HG03060 (cell line): ENCODE measurements at regions not wholly inside any gene's neighbourhood (a gene's known extent, or its start where the extent isn't known, plus 50 kb on each side); places are given as distances from the start of the nearest gene placed in this dataset.
"Not testable (repeated sequence)": the region's sequence is repeated elsewhere in the genome, so short reads cannot be mapped to it uniquely, and the experiment has no call there.

Source experiments
- ATAC-seq: cut with Tn5 transposase; IDR thresholded peaks from one replicate; pipeline ENCODE4 v1.9.1; 2021; ENCODE audit warnings: low read depth, moderate number of reproducible peaks; ENCODE audit not compliant: unreplicated experiment

DNA sequence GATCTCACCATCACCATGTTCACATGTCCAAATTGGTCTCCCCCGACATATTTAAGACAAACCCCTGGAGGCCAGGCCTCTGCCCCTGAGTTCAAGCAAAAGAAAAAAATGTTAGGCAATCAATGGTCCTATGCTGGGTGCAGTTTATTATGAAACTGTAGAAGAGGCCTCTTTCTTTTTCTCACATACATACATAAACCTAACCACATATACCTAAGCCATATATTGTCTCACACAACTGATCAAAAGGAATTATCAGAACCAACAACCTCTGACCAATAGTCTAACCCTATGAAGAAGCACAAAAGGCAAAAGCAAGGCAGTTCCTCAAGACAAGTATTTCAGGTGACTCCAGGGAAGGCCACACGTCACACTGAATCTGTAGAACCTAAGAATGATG, 49.9 kb downstream of the ILRUN start:
- no peak for ATAC-seq

DNA sequence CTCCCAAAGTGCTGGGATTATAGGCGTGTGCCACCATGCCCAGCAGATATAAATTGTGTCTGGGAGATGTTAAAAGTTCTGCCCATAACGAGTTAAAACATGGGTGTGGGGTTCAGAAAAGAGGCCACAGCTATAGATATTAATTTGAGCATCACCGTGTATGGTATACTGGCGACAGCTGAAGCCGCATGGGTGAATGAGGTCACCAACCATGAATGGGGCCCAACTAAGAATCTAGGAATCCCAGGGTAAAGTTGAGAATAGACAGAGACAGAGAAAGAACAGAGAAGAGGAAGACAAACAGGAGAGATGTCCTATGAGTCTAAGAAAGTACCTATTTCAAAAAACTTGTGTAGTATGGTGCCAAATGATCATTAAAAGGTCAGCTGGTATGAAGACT, 50.9 kb downstream of the ILRUN start:
- no peak for ATAC-seq

DNA sequence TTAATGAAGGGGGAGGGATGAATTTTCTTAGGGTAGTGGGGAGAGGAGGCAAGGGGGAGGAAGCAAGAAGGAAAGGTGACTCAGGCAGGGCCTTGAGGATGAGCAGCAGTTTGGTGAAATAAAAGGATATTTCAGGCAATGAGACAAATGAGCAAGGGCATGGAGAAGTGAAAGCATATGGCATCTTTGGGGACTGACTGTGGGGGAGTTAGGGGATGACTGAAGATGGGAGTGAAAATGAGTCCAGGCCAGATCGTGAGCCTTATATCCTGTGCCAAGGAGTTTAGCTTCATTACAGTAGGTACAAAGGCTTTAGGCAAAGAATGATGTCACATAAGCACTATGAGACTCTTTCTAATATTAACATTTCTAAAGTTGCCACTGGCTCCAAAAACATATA, 51.9 kb downstream of the ILRUN start:
- no peak for ATAC-seq

DNA sequence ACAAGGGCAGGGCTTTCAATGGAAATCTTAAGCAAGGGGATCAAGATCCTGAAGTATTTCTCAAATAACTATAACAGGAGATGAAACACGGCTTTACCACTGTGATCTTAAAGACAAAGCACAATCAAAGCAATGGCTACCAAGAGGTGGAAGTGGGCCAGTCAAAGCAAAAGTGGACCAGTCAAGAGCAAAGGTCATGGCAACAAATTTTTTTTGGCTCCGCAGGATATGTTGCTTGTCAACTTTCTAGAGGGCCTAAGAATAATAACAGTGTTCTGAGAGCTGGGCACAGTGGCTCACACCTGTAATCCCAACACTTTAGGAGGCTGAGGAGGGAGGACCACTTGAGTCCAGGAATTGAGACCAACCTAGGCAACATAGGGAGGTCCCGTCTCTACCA, 54.1 kb downstream of the ILRUN start:
- ATAC-seq = no peak

DNA sequence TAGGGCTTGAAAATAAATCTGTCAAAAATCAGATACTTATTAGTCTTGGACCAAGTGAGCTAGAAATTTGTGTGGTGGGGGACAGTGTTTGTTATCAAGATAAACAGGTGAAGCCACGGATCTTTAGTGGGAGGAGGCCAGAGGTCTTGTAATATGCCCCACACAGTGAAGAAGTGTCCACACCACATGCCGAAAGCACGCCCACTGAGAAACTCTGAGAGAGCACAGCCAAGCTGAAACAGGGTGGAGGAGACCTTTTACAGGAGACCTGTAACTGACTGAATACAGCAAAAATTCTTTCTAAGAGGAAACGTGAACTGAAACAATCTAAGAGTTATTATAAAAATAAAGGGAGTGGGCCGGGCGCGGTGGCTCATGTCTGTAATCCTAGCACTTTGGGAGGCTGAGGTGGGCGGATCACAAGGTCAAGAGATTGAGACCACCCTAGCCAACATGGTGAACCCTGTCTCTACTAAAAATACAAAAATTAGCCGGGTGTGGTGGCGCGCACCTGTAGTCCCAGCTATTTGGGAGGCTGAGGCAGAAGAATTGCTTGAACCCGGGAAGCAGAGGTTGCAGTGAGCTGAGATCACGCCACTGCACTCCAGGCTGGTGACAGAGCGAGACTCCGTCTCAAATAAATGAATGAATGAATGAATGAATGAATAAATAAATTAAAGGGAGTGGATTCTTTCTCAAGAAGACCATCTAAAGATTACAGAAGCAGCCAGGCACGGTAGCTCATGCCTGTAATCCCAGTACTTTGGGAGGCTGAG, 56.3 kb downstream of the ILRUN start:
- not testable (repeated sequence) for ATAC-seq

DNA sequence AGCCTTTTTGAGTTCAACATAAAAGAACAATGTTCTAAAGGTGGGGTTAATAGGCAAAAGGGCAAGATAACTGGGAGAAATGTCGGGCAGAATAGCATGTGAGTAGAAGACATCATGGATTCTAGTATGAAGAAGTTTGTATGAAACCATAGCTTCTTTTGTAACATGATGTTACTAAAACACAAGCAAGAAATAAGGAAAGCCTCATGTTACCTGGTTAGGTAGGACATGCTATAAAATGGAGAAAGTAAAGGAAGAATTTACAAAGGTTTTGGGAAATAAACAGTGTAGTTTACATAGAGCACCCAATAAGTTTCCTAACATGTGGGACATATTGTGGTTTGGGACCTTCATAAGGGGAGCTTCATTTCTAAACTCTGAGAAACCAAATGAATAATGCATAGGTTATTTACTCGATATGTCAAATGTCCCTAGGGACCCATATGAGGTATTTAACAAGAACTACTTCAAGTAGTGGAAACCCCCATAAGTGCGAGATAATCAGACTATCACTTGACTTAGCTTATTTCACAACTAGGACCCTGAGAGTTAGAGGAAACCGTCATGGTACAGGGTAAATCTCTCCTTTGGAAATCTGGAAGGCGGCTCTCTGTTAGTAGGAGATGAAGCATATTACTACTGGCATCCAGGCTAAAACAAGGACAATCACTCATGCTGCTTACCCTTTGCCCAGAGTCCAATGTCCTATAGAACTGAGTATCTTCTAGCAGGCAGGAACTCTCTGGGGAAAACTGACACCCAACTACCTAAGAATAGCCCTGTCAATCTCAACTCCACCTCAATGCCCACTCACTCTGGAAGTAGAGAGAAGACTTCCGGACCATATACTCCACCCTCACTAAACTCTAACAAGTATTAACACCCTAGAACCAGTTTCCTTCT, 57.5 kb downstream of the ILRUN start:
- ATAC-seq = peak; percentile 63

DNA sequence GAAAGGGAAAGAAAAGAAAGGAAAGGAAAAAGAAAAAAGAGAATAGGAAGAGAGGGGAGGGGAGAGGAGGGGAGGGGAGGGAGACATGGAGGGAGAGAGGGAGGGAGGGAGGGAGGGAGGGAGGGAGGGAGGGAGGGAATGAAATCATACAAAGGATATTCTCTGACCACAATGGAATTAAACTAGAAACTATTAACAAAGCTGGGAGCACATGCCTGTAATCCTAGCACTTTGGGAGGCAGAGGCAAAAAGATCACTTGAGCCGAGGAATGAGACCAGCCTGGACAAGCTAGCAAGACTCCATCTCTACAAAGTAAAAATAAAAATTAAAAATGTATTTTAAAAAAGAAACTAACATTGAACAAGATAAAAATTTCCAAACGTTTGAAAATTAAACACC, 62.8 kb downstream of the ILRUN start:
- no peak for ATAC-seq

DNA sequence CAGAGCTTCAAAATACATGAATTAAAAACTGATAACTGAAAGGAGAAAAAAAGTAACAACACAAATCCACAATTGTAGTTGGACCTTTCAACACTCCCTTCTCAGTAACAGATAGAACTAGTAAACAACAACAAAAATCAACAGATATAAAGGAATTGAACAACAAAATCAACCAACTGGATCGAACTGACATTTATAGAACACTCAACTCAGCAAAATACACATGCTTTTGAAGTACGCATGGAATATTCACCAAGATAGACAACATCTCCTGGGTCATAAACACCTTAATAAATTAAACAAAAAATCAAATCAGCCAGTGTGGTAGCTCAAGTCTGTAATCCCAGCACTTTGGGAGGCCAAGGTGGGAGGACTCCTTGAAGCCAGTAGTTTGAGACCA, 63.3 kb downstream of the ILRUN start:
- ATAC-seq = no peak

DNA sequence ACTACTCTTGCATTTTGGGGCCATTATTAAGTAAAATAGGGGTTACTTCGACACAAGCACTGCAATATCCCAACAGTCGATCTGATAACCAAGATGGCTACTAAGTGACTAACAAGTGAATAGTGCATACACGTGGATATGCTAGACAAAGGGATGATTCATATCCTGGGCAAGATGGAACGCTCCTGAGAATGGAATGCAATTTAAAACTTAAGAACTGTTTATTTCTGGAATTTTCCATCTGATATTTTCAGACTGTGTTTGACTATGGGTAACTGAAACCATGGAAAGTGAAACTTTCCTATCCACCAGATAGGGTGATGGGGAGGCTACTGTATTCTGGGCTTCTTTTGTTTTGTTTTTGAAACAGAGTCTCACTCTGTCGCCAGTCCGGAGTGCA, 66.5 kb downstream of the ILRUN start:
- no peak for ATAC-seq

DNA sequence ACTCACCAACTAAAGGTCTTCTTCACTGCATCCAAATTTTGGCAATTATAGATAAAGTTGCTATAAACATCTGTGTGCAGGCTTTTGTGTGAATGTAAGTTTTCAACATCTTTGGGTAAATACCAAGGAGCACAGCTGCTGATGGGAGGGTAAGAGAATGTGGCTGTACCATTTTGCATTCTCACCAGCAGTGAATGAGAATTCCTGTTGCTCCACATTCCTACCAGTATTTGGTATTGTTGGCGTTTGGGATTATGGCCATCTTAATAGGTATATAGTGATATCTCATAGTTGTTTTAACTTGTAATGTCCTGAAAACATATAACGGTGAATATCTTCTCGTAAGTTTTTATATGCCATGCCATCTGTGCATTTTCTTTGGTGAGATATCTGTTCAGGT, 69.3 kb downstream of the ILRUN start:
- ATAC-seq = no peak

DNA sequence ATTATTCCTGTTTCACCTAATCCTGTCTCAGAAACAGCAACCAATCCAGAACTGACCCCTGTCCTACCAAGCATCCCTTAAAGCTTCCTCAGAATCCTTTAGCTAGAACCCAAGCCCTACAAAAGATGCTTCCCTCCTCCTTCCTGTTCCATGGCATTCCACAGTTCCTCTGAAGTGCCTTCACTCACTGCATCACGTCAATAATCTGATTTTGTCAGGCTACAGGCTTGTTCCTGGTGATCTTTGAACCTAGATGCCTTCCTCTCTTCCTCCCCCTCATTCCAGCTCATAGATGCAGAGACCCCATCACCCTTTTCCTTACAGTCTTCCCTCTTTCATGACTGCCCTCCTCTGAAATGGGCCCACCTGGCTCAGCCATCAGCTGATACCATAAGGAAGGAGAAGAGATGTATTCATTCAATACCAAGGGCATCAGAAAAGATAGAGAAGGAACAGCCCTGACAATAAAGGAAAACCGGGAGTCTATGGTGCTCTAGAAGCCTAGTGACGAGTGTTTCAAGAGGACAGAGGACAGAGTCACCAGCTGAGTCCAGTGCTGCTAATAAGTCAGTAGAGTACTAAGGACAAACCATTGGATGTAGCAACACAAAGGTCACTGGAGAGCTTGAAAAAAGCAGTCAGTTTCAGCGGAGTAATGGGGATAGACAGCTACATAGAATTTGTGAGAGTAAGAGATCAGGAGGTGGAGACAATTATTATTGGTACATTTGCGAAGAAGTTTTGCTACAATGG, 62.5 kb upstream of the SPDEF start:
- ATAC-seq = no peak

DNA sequence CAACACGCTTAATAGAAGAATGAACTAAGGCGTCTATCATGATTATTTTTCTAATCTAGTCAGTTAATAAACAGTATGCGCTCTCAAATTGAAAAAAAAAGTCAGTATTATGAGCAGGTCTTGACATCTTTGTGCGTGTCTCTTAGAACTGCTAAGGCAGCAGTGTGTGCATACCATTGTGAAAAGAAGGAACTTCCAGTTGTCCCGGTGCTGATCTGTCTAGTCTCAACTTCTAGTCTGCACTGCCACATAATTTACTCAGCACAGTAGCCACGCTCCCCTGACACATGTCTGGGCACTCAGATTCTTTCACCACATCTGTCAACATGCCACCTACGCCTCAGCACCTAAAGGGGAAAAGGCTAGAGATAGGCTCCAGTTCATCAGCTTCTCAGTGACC, 61.1 kb upstream of the SPDEF start:
- ATAC-seq = no peak

DNA sequence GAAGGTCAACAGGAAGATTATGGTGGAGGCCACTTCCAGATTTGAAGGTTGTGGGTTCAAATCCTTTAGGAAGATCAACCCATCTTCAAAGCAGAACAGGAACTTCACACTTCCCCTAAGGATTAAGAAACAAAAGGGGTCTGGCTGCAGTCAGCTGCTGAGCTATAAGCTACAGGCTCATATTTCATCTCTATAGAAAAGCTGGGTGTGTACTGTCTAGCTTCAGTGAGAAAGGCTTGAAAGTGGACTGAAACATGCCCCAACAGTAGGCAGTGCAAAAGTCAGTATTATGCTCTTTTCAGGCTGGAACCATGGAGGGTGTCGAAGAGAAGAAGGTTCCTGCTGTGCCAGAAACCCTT, 60.1 kb upstream of the SPDEF start:
- no peak for ATAC-seq

DNA sequence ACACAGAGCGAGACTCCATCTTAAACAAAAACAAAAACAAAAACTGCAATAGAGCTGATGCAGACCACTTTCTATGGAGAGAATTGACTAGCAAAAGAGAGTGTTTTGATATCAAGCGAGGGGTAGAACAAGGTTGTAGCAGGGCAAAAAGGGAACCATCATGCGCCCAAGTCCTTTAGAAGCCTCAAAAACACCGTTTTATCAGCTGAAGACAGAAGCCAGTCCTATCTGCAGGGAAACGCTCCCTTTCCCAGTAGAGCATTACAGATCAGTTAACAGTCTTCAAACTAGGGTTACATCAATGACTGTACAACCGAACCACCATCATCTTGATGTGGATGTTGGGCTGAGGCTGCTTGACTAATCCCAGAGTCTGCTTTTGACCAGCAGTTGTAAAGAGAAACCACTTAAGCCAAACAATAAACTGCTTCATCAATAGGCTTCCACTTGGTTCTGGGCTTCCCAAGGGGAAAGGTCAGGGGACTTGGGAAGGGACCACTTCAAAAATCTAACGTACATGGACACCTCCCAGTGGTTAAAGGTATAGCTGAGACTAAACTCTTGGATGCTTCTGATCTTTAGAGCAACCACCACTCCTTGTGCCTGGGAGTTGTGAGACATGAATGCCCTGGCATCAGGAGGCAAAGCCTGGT, 59.6 kb upstream of the SPDEF start:
- ATAC-seq = no peak

DNA sequence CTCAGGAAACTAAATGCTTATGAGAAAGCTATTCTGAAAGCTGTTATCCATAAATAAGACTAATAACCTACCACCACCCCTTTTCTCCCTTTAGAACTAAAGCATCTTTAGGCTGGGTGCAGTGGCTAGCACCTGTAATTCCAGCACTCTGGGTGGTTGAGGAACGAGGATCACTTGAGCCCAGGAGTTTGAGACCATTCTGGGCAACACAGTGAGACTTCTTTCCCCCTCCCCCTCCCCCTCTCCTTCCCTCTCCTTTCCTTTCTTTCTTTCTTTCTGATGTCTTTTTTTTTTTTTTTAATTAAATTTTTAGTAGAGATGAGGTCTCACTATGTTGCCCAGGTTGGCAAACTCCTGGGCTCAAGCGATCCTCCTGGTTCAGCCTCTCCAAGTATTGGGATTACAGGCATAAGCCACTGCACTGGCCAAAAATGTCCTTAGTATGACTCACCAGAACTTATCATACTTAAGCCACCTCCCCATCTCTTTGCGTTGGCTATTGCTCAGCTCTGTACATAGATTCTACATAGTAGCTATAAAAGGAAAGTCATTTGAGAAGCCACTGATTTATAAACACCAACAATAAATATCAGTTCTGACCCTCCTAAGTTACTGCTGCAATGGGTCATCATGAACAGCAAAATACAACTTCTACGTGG, 54.8 kb upstream of the SPDEF start:
- ATAC-seq = no peak

DNA sequence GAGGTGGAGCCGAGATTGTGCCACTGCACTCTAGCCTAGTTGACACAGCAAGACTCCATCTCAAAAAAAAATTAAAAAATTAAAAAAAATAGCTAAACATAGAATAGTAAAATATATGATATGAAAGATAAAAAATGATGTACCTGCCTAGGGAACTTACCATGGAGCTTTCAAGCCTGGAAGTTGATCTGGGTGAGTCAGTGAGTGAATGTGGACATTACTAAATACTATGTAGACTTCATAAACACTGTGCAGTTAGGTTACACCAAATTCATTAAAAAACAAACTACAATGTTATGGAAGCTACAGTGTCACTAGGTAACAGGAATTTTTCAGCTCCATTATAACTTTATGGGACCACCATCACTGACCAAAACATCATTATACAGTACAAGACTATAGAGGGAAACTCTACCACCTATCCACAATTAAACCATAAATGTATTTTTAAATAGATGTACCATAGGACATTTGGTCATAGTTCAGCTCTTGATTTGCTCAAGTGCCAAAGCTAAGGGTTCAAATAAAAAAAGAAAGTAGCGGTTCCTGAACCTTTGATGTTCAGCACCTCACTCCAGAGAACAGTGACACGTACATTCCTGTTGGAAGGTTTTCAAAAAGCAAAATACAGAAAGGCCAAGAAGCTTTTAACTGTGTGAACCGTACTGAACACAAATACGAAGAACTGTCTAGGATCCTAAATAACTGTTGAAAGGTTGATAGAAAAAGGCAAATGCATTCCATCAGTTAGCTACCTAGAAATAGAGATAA, 52.4 kb upstream of the SPDEF start:
- ATAC-seq = no peak

DNA sequence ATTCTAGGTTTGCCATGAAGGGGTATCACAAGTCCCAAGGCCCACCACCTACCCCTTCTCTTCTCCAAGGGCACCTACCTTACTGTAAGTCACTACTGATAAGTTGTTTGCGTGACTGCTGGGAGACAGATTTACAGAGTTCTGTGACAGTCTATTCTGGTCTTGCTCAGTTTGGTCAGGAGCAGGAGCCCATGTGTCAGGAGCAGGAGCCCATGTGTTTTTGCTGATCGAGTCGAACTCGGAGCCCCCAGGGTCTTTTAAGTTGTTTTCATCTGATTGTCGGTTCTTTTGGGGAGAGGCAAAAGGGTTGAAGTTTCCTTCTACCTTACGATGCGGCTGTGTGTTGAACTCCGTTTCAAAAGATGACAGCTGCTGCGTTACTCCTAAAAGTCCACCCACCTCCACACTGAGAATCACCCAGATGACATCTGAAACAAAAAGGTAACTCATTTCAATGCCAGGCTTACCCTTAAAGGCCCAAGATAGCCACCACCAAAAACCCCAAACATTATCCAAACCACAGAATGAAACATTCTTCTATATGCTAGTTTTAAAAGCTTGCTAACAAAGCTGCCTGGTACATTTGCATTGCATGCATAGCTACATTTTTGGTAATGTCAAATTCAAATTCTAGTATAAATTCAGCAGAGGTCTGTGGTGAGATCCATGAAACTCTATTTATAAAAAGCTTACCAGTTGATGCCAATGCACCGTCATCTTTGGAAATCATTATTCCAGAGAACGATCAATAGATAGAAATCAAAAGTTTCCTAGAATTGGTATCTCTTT, 50.5 kb upstream of the SPDEF start:
- ATAC-seq = no peak
